ENCODE measurements at regions not wholly inside any gene's neighbourhood (a gene's known extent, or its start where the extent isn't known, plus 50 kb on each side); places are given as distances from the start of the nearest gene placed in this dataset.

DNA sequence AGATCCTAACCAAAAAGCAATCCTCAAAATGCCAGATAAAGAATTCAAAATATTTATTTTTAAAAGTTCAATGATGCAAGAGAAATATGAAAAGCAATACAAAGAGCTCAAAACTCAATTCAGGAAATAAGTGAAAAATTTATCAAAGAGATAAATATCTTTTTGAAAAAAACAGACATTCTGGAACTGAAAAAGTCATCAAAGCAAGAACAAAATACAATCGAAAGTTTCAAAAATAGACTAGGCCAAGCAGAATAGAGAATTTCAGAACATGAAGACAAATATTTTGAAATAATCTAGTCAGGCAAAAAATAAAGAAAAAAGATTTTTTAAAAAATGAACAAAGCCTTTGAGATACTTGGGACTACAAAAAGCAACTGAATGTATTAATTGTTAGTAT lies 83.4 kb upstream of the STT3B start:
- Histone ChIP-seq H3K9me3 (ENCODE audit: insufficient read depth, low read depth, low read length) (peaks cover 15% of the 10 kb centered on the region), H2AFZ (ENCODE audit: low read length) (no peak overlapping the region), H3K4me3 (ENCODE audit: low read length, poor library complexity, severe bottlenecking) (no peak overlapping the region), H4K20me1 (ENCODE audit: insufficient read depth, low read length, poor library complexity, severe bottlenecking) (no peaks in the 10 kb centered on the region), H3K9me2 (replicated peaks; ENCODE audit: low read depth, low read length) (no peaks in the 10 kb centered on the region), H3K4me1 (ENCODE audit: insufficient read depth, low read length, poor library complexity, severe bottlenecking) (peaks cover 47% of the 10 kb centered on the region), H3K36me3 (ENCODE audit: insufficient read depth, low read length) (no peaks in the 10 kb centered on the region), H3F3A (ENCODE audit: low read depth) (no peaks in the 10 kb centered on the region), H3K79me2 (ENCODE audit: insufficient read depth, low read length) (peaks cover 15% of the 10 kb centered on the region; the same call in 1 of the 2 replicates), H3K27me3 (ENCODE audit: insufficient read depth, low read length, poor library complexity, severe bottlenecking) (no peaks in the 10 kb centered on the region), H3K9ac (ENCODE audit: low read depth, low read length, poor library complexity, severe bottlenecking) (no peak overlapping the region), H3K4me2 (ENCODE audit: low read depth, low read length, poor library complexity, severe bottlenecking) (no peak overlapping the region)
- TF ChIP-seq, protein P1, sequence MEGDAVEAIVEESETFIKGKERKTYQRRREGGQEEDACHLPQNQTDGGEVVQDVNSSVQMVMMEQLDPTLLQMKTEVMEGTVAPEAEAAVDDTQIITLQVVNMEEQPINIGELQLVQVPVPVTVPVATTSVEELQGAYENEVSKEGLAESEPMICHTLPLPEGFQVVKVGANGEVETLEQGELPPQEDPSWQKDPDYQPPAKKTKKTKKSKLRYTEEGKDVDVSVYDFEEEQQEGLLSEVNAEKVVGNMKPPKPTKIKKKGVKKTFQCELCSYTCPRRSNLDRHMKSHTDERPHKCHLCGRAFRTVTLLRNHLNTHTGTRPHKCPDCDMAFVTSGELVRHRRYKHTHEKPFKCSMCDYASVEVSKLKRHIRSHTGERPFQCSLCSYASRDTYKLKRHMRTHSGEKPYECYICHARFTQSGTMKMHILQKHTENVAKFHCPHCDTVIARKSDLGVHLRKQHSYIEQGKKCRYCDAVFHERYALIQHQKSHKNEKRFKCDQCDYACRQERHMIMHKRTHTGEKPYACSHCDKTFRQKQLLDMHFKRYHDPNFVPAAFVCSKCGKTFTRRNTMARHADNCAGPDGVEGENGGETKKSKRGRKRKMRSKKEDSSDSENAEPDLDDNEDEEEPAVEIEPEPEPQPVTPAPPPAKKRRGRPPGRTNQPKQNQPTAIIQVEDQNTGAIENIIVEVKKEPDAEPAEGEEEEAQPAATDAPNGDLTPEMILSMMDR (conservative IDR thresholded peaks at IDR 0.05; ENCODE audit: low read length) = no peak

DNA sequence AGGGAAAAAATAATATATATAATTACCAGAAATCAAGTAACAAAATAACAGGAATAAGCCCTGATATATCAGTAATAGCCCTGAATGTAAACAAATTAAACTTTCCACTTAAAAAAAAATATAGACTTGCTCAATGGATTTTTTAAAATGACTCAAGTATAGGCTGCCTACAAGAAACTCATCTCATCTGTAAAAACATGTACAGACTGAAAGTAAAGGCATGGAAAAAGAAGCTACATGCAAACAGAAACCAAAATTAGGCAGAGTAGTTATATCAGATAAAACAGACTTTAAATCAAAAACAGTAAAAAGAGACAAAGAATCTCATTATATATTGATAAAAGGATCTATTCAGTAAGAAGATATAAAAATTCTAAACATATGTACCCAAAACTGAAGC lies 82.4 kb upstream of the STT3B start:
- peaks cover 15% of the 10 kb centered on the region for H3K9me3 ChIP-seq (ENCODE audit: insufficient read depth, low read depth, low read length)
- TF ChIP-seq EZH2phosphoT487 (IDR thresholded peaks at IDR 0.05; ENCODE audit: borderline replicate concordance) = no peak
- TF ChIP-seq, protein P1 (conservative IDR thresholded peaks at IDR 0.05; ENCODE audit: low read length) = no peak
- H3K4me1 ChIP-seq (ENCODE audit: insufficient read depth, low read length, poor library complexity, severe bottlenecking) = peaks cover 36% of the 10 kb centered on the region
- H3K9me2 ChIP-seq (replicated peaks; ENCODE audit: low read depth, low read length) = no peaks in the 10 kb centered on the region
- no peaks in the 10 kb centered on the region for H3K27me3 ChIP-seq (ENCODE audit: insufficient read depth, low read length, poor library complexity, severe bottlenecking)
- no peak overlapping the region for H3K4me3 ChIP-seq (ENCODE audit: low read length, poor library complexity, severe bottlenecking)
- no peaks in the 10 kb centered on the region for H3K36me3 ChIP-seq (ENCODE audit: insufficient read depth, low read length)
- peaks cover 10% of the 10 kb centered on the region; the same call in 1 of the 2 replicates for H3K79me2 ChIP-seq (ENCODE audit: insufficient read depth, low read length)
- H3K9ac ChIP-seq (ENCODE audit: low read depth, low read length, poor library complexity, severe bottlenecking) = no peak overlapping the region
- H2AFZ ChIP-seq (ENCODE audit: low read length) = no peak overlapping the region
- no peak overlapping the region for H3K4me2 ChIP-seq (ENCODE audit: low read depth, low read length, poor library complexity, severe bottlenecking)
- H4K20me1 ChIP-seq (ENCODE audit: insufficient read depth, low read length, poor library complexity, severe bottlenecking) = no peaks in the 10 kb centered on the region
- no peaks in the 10 kb centered on the region for H3F3A ChIP-seq (ENCODE audit: low read depth)

- H3K9me3 ChIP-seq (ENCODE audit: insufficient read depth, low read depth, low read length) = peaks cover 15% of the 10 kb centered on the region
- peaks cover 8% of the 10 kb centered on the region; the same call in 1 of the 2 replicates for H3K79me2 ChIP-seq (ENCODE audit: insufficient read depth, low read length)
- no peaks in the 10 kb centered on the region for H3K27me3 ChIP-seq (ENCODE audit: insufficient read depth, low read length, poor library complexity, severe bottlenecking)
- H2AFZ ChIP-seq (ENCODE audit: low read length) = no peak overlapping the region
- no peak overlapping the region for H3K9ac ChIP-seq (ENCODE audit: low read depth, low read length, poor library complexity, severe bottlenecking)
- H3K4me3 ChIP-seq (ENCODE audit: low read length, poor library complexity, severe bottlenecking) = no peak overlapping the region
- H3K9me2 ChIP-seq (replicated peaks; ENCODE audit: low read depth, low read length) = no peaks in the 10 kb centered on the region
- H3K4me2 ChIP-seq (ENCODE audit: low read depth, low read length, poor library complexity, severe bottlenecking) = no peak overlapping the region
- H4K20me1 ChIP-seq (ENCODE audit: insufficient read depth, low read length, poor library complexity, severe bottlenecking) = no peaks in the 10 kb centered on the region
- peaks cover 20% of the 10 kb centered on the region for H3K4me1 ChIP-seq (ENCODE audit: insufficient read depth, low read length, poor library complexity, severe bottlenecking)
- H3K36me3 ChIP-seq (ENCODE audit: insufficient read depth, low read length) = no peaks in the 10 kb centered on the region
- H3F3A ChIP-seq (ENCODE audit: low read depth) = no peaks in the 10 kb centered on the region
- TF ChIP-seq, protein P1 (conservative IDR thresholded peaks at IDR 0.05; ENCODE audit: low read length) = no peak
- TF ChIP-seq EZH2phosphoT487 (IDR thresholded peaks at IDR 0.05; ENCODE audit: borderline replicate concordance) = no peak
Measured at GRCh38 chr3:31452495-31453106, 80.1 kb upstream of the STT3B start.

All from Loucy (cell line).